Ectodermal cell (in vitro differentiated cells): ENCODE measurements at regions not wholly inside any gene's neighbourhood (a gene's known extent, or its start where the extent isn't known, plus 50 kb on each side); places are given as distances from the start of the nearest gene placed in this dataset.

ENCODE experiments used
- H3K27ac ChIP-seq: 2 replicates; pipeline ENCODE4 v1.7.0; 2013; ENCODE audit warnings: mild to moderate bottlenecking, low read depth, low read length; ENCODE audit not compliant: insufficient read depth, poor library complexity, severe bottlenecking
- H3K27me3 ChIP-seq: 2 replicates; pipeline ENCODE4 v1.7.0; 2013; ENCODE audit warnings: mild to moderate bottlenecking, low read length; ENCODE audit not compliant: insufficient read depth, control insufficient read depth, poor library complexity, severe bottlenecking
- H3K36me3 ChIP-seq: one replicate; pipeline ENCODE4 v1.7.0; 2013; ENCODE audit warnings: low read length; ENCODE audit not compliant: control insufficient read depth, insufficient read depth
- H3K4me1 ChIP-seq: one replicate; pipeline ENCODE4 v1.7.0; 2013; ENCODE audit warnings: low read length; ENCODE audit not compliant: control insufficient read depth, insufficient read depth
- H3K4me3 ChIP-seq: 2 replicates; pipeline ENCODE4 v1.7.0; 2013; ENCODE audit warnings: low read depth, low read length, control low read depth; ENCODE audit not compliant: insufficient read depth
- H3K9me3 ChIP-seq: 2 replicates; pipeline ENCODE4 v1.7.0; 2013; ENCODE audit warnings: mild to moderate bottlenecking, low read length, moderate library complexity; ENCODE audit not compliant: control insufficient read depth
- WGBS, 2 experiments: methylation state at CpG; one replicate each; pipeline ENCODE4 v1.1.7; 2013; ENCODE audit warnings: missing lambda C conversion rate in 2 of 2; 5-methylcytosine and 5-hydroxymethylcytosine counted together

- H3K4me1 ChIP-seq = no peaks in the 10 kb centered on the region
- no peaks in the 10 kb centered on the region for H3K27me3 ChIP-seq
- no peaks in the 10 kb centered on the region for H3K36me3 ChIP-seq
- no peak overlapping the region for H3K4me3 ChIP-seq
- H3K27ac ChIP-seq = no peak overlapping the region
- H3K9me3 ChIP-seq = no peaks in the 10 kb centered on the region
- WGBS, 2 experiments = 91 to 100% methylated on average over 1 to 2 of the region's 2 CpGs
These were observed 2266.9 kb downstream of the PCDH7 start for GRCh38 chr4:32987111-32987510.

- Histone ChIP-seq H3K27ac (no peak overlapping the region), H3K4me3 (no peak overlapping the region), H3K36me3 (no peaks in the 10 kb centered on the region), H3K27me3 (no peaks in the 10 kb centered on the region), H3K9me3 (no peaks in the 10 kb centered on the region), H3K4me1 (no peaks in the 10 kb centered on the region)
- 93 to 100% methylated on average over 2 of the region's 2 CpGs for WGBS, 2 experiments
These were observed 2268.1 kb downstream of the PCDH7 start for GRCh38 chr4:32988165-32988811.

DNA sequence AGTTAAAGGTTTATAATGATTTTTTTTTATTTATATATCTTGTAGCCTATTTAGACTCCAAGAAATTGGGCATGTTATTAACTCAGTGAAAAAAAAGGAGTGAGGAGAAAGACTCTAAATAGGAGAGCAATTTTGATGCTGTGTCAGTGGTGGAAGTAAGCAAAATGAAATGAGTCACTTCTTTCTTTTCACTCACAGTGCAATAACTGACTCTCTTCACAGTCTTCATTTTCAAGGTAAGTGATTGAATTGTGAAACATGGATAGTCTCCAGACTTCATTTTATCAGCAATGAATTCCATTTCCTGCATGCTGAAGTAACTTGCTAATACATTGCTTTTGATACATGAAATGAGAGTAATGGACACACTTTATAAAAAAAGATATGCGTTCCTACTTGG is 2271.5 kb downstream of the PCDH7 start:
- Histone ChIP-seq H3K4me3 (no peak overlapping the region), H3K27ac (no peak overlapping the region), H3K27me3 (no peaks in the 10 kb centered on the region), H3K4me1 (no peaks in the 10 kb centered on the region), H3K36me3 (no peaks in the 10 kb centered on the region), H3K9me3 (no peaks in the 10 kb centered on the region)
- 100% methylated on average over 1 of the region's 1 CpG; no CpG with 5 or more reads in 1 of the 2 experiments for WGBS, 2 experiments

GRCh38 chr4:32994981-32995881 is 2275.1 kb downstream of the PCDH7 start:
- no peaks in the 10 kb centered on the region for H3K27me3 ChIP-seq
- H3K4me3 ChIP-seq = no peak overlapping the region
- 90 to 100% methylated on average over 1 to 2 of the region's 3 CpGs for WGBS, 2 experiments
- no peaks in the 10 kb centered on the region for H3K9me3 ChIP-seq
- no peaks in the 10 kb centered on the region for H3K4me1 ChIP-seq
- no peak overlapping the region for H3K27ac ChIP-seq
- H3K36me3 ChIP-seq = no peaks in the 10 kb centered on the region

- Histone ChIP-seq H3K36me3 (no peaks in the 10 kb centered on the region), H3K27ac (no peak overlapping the region), H3K27me3 (no peaks in the 10 kb centered on the region), H3K9me3 (no peaks in the 10 kb centered on the region), H3K4me3 (no peak overlapping the region), H3K4me1 (no peaks in the 10 kb centered on the region)
- 86 to 100% methylated on average over 1 to 2 of the region's 2 CpGs for WGBS, 2 experiments
These were observed 2293.1 kb downstream of the PCDH7 start for GRCh38 chr4:33013282-33013681.

- Histone ChIP-seq H3K9me3 (no peaks in the 10 kb centered on the region), H3K27me3 (no peaks in the 10 kb centered on the region), H3K4me3 (no peak overlapping the region), H3K27ac (no peak overlapping the region), H3K36me3 (no peaks in the 10 kb centered on the region), H3K4me1 (no peaks in the 10 kb centered on the region)
- 97 to 100% methylated on average over 2 of the region's 2 CpGs for WGBS, 2 experiments
These were observed 2305.1 kb downstream of the PCDH7 start for GRCh38 chr4:33025236-33025635.

DNA sequence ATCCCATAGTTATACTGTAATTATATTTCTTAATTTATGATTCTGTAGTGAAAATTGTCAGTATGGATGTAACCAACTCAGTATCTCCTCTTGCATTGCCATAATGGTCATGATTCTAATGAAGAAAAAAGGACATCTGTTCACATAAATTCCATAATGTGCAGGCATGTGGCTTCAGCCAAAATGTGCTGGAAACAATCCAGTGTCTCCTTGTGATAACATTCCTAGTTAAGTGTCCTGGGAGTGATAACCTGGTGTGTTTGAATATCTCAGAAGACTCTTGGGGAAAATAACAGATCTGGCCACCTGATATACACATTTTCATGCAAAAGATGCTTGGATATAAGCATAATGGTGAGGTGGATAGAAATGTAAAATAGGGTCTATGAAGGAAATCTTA is 2309.8 kb downstream of the PCDH7 start:
- H3K36me3 ChIP-seq = no peaks in the 10 kb centered on the region
- no peak overlapping the region for H3K27ac ChIP-seq
- no peaks in the 10 kb centered on the region for H3K27me3 ChIP-seq
- H3K4me3 ChIP-seq = no peak overlapping the region
- H3K9me3 ChIP-seq = no peaks in the 10 kb centered on the region
- H3K4me1 ChIP-seq = no peaks in the 10 kb centered on the region

- no peaks in the 10 kb centered on the region for H3K27me3 ChIP-seq
These were observed 2311.2 kb downstream of the PCDH7 start for GRCh38 chr4:33031328-33031727.

DNA sequence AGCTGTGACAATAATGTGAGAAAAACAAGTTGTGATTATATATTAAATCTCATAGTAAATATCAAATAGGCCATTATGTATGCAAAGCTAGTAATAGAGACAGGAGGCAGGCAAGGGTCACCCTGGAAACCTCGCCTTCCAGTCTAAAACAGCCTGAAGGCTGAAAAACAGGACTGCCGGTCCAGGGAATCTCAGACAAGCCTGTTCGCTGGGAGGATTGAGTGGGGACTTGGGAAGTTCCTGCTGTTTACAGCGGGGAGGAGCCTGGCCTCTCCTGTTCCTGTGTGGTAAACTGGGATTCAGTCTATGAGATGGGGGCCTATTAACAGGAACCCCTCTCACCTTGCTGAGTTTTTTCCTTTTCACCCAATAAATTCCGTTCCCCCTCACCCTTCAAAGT is 2317.3 kb downstream of the PCDH7 start:
- H3K27me3 ChIP-seq = no peaks in the 10 kb centered on the region
- no peaks in the 10 kb centered on the region for H3K9me3 ChIP-seq
- H3K4me3 ChIP-seq = no peak overlapping the region
- no peaks in the 10 kb centered on the region for H3K4me1 ChIP-seq
- H3K36me3 ChIP-seq = no peaks in the 10 kb centered on the region
- H3K27ac ChIP-seq = no peak overlapping the region
- 80 to 87% methylated on average over 5 of the region's 5 CpGs for WGBS, 2 experiments

More at GRCh38 chr4:33031328-33031727, 2311.2 kb downstream of the PCDH7 start:
- no peaks in the 10 kb centered on the region for H3K9me3 ChIP-seq
- H3K4me1 ChIP-seq = no peaks in the 10 kb centered on the region
- H3K27ac ChIP-seq = no peak overlapping the region
- no peaks in the 10 kb centered on the region for H3K36me3 ChIP-seq
- no peak overlapping the region for H3K4me3 ChIP-seq

DNA sequence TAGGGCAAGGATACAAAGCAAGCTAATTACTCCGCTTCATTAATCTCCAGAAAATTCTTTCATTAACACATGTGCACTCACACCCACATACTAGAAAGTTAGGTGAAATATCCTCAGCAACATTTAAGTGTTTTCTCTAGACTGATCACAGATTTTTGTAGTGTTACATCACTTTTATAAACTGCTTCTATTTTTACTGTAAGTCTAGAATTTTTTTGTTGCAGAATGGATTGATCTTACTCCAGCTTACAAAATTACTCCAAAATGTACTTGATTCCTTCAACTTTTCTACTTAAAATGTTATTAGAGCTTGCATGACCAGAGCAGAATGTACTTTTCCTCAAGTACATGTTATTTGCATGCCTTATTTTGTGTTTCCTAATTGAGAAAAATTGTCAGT is 2325.2 kb downstream of the PCDH7 start:
- H3K9me3 ChIP-seq = no peaks in the 10 kb centered on the region
- no peak overlapping the region for H3K4me3 ChIP-seq
- H3K4me1 ChIP-seq = no peaks in the 10 kb centered on the region
- no peaks in the 10 kb centered on the region for H3K36me3 ChIP-seq
- no peak overlapping the region for H3K27ac ChIP-seq
- no peaks in the 10 kb centered on the region for H3K27me3 ChIP-seq
- 91 to 100% methylated on average over 1 of the region's 1 CpG for WGBS, 2 experiments
